ENCODE measurements at regions not wholly inside any gene's neighbourhood (a gene's known extent, or its start where the extent isn't known, plus 50 kb on each side); places are given as distances from the start of the nearest gene placed in this dataset.
A peak's percentile ranks its signal among the peaks of the same experiment; 100 is the strongest.

DNA sequence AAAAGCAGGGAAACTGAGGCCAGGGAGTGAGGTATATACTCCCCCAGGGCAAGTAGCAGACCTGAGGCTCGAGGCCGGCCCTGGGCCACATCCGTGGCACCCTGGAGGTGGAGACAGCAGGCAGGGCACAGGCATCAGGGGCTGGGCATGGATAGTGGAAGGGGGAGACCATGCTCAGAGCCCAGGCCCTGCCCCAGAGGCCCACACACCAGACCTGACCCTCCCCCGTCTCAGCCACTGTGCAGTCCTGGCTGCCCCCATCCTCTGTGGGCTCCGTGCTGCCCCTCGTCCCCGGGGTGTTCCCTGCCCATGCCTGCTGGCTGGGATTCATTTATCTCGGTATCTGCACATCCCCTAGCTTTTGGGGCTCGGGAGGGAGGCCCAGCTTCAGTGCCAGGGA lies 103.1 kb upstream of the NKX1-1 start:
- no peak for DNase-seq (ENCODE audit: low spot score)
- Mint-ChIP-seq H3K27me3 (ENCODE audit: low read depth) (peaks cover 33% of the 10 kb centered on the region), H3K9me3 (ENCODE audit: low read depth) (no peaks in the 10 kb centered on the region), H3K4me3 (ENCODE audit: unreplicated experiment) (no peak overlapping the region), H3K36me3 (ENCODE audit: low read depth) (no peaks in the 10 kb centered on the region), H3K27ac (ENCODE audit: unreplicated experiment) (no peak overlapping the region), H3K4me1 (ENCODE audit: low read depth) (no peaks in the 10 kb centered on the region)
- TF ChIP-seq, protein P1, sequence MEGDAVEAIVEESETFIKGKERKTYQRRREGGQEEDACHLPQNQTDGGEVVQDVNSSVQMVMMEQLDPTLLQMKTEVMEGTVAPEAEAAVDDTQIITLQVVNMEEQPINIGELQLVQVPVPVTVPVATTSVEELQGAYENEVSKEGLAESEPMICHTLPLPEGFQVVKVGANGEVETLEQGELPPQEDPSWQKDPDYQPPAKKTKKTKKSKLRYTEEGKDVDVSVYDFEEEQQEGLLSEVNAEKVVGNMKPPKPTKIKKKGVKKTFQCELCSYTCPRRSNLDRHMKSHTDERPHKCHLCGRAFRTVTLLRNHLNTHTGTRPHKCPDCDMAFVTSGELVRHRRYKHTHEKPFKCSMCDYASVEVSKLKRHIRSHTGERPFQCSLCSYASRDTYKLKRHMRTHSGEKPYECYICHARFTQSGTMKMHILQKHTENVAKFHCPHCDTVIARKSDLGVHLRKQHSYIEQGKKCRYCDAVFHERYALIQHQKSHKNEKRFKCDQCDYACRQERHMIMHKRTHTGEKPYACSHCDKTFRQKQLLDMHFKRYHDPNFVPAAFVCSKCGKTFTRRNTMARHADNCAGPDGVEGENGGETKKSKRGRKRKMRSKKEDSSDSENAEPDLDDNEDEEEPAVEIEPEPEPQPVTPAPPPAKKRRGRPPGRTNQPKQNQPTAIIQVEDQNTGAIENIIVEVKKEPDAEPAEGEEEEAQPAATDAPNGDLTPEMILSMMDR (IDR thresholded peaks at IDR 0.05), result no peak

DNA sequence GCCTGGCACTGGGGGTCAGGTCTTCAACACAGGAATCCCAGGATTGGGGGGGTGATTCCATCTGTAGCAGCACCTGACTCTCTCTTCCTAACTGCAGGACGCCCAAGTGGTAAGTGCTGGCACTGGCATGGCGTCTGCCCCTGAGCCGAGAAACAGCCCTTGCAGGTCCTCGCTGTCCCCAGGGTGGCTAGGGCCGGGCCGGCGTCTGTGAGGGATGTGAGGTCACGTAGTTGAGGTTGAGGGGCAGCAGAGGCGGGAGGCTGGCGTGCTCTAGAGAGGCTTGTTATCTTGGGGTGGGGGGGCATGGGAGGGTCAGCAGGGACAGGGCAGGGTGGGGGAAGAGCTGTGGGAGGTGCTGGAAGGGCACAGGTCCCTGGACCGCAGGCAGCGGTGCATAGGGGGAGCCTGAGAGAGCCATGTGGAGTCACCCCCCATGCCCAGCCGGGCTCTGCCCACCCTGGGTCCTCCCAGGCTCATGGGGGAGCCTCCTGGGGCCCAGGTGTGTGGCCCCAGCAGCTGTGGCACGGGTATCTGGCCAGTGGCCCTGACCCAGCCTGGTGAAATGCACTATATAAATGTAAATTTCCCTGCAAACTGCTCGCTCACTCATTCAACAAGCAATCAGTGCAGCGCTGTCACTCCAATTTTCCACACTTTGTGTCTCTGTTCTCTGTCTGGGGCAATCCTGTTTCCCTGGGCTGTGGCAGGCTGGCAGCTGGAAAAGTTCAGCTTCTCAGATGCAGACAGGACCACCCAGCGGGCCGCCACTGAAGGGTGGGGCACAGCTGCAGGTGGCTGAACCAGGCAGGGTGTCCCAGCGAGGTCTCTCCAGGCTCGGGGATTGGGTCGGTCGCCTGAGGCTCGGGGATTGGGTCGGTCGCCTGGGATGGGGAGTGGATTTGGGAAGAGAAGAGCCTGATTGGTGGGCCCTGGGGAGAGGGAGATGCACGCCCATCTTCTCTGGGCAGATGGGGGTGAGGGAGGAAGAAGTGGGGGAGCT lies 102.2 kb upstream of the NKX1-1 start:
- no peaks in the 10 kb centered on the region for H3K9me3 Mint-ChIP-seq (ENCODE audit: low read depth)
- TF ChIP-seq, protein P1 (IDR thresholded peaks at IDR 0.05), result no peak
- no peak overlapping the region for H3K27ac Mint-ChIP-seq (ENCODE audit: unreplicated experiment)

DNA sequence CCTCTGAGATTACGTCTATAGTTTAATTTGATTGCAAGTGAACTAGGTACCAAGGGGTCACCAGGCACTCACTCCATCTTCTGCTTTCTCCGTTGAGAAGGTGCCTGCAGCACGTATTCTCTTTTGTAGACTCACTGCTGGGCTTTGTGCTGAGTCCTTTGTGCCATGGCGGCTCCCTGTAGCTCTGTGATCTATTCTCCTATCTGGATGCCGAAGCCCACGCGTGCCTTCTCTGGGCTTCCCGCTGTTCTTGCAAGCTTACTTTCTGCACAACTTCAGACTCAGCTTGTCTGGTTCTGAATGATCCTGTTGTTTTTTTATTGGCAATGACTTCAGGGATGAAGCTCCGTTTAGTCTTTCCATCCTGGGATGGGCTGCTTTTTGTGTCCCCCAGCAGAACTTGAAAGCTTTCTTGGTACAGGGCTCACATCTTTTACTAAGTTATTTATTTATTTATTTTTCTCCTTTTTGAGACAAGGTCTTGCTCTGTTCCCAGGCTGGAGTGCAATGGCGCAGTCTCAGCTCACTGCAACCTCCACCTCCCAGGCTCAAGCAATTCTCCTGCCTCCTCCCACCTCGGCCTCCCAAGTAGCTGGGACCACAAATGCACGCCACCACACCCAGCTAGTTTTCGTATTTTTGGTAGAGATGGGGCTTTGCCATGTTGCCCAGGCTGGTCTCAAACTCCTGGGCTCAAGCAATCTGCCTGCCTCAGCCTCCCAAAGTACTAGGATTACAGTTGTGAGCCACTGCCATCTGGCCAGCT lies 100.9 kb upstream of the NKX1-1 start:
- Mint-ChIP-seq H3K27me3 (ENCODE audit: low read depth) (peaks cover 33% of the 10 kb centered on the region), H3K27ac (ENCODE audit: unreplicated experiment) (no peak overlapping the region), H3K4me1 (ENCODE audit: low read depth) (no peaks in the 10 kb centered on the region), H3K36me3 (ENCODE audit: low read depth) (no peaks in the 10 kb centered on the region), H3K4me3 (ENCODE audit: unreplicated experiment) (no peak overlapping the region), H3K9me3 (ENCODE audit: low read depth) (no peaks in the 10 kb centered on the region)
- no peak for DNase-seq (ENCODE audit: low spot score)
- TF ChIP-seq, protein P1 (IDR thresholded peaks at IDR 0.05), result no peak

More for the DNA sequence above, 102.2 kb upstream of the NKX1-1 start:
- Mint-ChIP-seq H3K27me3 (ENCODE audit: low read depth) (peaks cover 33% of the 10 kb centered on the region), H3K4me1 (ENCODE audit: low read depth) (no peaks in the 10 kb centered on the region), H3K4me3 (ENCODE audit: unreplicated experiment) (no peak overlapping the region), H3K36me3 (ENCODE audit: low read depth) (no peaks in the 10 kb centered on the region)
- DNase-seq (ENCODE audit: low spot score), result peak; percentile 75

DNA sequence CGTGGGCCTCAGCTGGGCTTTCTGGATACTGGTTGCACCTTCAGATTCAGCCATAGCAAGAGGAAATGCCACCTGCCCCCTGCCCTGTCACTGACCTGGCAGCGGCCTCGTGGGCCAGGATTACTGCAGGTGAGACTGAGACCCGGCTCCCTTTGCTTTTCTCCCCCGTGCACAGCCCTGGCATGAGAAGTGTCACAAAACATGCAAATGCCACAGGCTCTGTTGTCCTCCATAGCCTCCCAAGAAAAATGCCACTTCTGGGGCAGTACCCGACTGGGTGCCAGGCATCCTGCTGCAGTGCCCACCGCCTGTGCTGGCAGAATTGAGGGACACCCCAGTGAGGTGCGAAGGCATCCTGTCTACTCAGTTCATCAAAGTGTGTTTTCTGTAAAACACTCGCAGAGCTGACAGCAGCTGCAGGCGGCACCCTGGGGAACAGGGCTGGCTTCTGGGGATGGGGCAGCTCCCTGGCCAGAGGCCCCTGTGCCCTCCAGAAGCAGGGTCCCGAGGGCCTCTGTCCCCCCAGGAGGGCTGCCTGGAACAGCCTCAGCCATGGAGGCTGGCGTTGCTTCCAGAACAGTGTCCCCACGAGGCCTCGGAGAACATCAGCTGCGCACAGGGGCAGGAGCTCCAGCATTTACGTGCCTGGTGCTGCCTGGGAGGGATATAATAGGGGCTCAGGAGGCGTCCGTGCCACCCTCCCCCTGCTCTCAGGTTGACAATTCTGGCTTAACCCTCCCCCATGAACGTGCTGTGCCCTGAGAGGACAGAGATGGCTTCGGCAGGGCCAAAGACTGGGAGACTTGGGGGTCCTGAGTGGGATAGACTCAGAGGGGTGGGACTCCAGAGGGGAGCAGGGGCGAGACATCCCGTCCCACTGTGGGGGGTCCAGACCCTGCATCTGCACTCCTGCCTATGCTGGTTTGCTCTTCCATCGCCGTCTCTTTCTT lies 99.5 kb upstream of the NKX1-1 start:
- TF ChIP-seq, protein P1 (IDR thresholded peaks at IDR 0.05), result no peak
- H3K27ac Mint-ChIP-seq (ENCODE audit: unreplicated experiment), result no peak overlapping the region

More for the DNA sequence above, 99.5 kb upstream of the NKX1-1 start:
- no peaks in the 10 kb centered on the region for H3K36me3 Mint-ChIP-seq (ENCODE audit: low read depth)
- DNase-seq (ENCODE audit: low spot score), result no peak
- no peak overlapping the region for H3K4me3 Mint-ChIP-seq (ENCODE audit: unreplicated experiment)
- H3K9me3 Mint-ChIP-seq (ENCODE audit: low read depth), result no peaks in the 10 kb centered on the region
- H3K27me3 Mint-ChIP-seq (ENCODE audit: low read depth), result peaks cover 30% of the 10 kb centered on the region
- no peaks in the 10 kb centered on the region for H3K4me1 Mint-ChIP-seq (ENCODE audit: low read depth)
